Vagina (tissue), 2 donors: ENCODE measurements at regions not wholly inside any gene's neighbourhood (a gene's known extent, or its start where the extent isn't known, plus 50 kb on each side); places are given as distances from the start of the nearest gene placed in this dataset.

Source experiments
- DNase-seq, 2 donors: peaks; one replicate each; pipeline ENCODE4 v3.0.0-alpha.2; 2017; ENCODE audit errors: extremely low spot score in 2 of 2
- H3K27ac ChIP-seq: fragments of 200-600 bp; sonication (generic); one replicate; pipeline ENCODE4 v1.5.1; 2019
- H3K27me3 ChIP-seq: fragments of 200-600 bp; sonication (generic); one replicate; pipeline ENCODE4 v1.5.1; 2019
- H3K36me3 ChIP-seq, 2 donors: fragments of 200-600 bp; sonication (generic); one replicate each; pipeline ENCODE4 v1.5.1; 2017 to 2019
- H3K4me1 ChIP-seq: fragments of 200-600 bp; sonication (generic); one replicate; pipeline ENCODE4 v1.5.1; 2019
- H3K4me3 ChIP-seq, 2 donors: fragments of 200-600 bp; sonication (generic); 1 replicate in 1 of 2; 2 replicates in 1 of 2; pipeline ENCODE4 v1.5.1; 2016 to 2019
- H3K9me3 ChIP-seq: fragments of 200-600 bp; sonication (generic); one replicate; pipeline ENCODE4 v1.5.1; 2019
- POLR2A ChIP-seq, 2 donors: fragments of 450-650 bp; IDR thresholded peaks; one replicate each; pipeline ENCODE4 v1.6.1; 2017; ENCODE audit warnings: antibody characterized with exemption in 2 of 2, mild to moderate bottlenecking in 2 of 2, moderate library complexity in 2 of 2
- POLR2AphosphoS5 ChIP-seq, 2 donors: sonication (generic); formaldehyde crosslinking; IDR thresholded peaks; one replicate each; pipeline ENCODE4 v1.9.0; 2017; ENCODE audit warnings: antibody characterized with exemption in 2 of 2, mild to moderate bottlenecking in 2 of 2, low read depth in 1 of 2; ENCODE audit not compliant: insufficient read depth in 1 of 2
- intact Hi-C: fragments of 100-400 bp; cut with DNase I; formaldehyde crosslinking; loops from one replicate; pipeline ENCODE4 v1.15.1; 2023
- TF ChIP-seq, protein P1 (sequence below), 3 experiments: fragments of 450-650 bp in 2 of 3; fragments of 200-600 bp in 1 of 3; sonication (generic) in 1 of 3; IDR thresholded peaks; one replicate each; pipeline ENCODE4 v1.5.1; 2017 to 2019; ENCODE audit warnings: antibody characterized with exemption in 3 of 3, mild to moderate bottlenecking in 2 of 3, moderate library complexity in 2 of 3

DNA sequence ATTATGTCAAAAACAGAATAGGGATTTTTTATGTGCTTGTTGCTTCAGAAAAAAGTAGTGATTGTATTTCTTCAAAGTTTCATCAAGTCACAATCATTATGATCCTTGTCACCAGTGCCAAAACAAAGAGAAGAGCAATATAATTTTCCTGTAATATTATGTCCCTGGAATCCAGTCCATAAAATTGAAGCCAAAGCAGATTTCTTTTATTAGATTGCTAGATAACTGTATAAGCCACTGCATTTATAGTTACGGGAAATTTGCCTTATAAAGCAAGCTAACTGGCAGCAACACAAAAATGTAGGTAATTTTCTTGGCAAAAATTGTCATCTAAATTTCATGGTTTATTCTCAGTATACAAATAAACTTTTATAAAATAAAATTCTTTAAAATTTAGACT is 296.1 kb upstream of the ANKRD50 start:
- Histone ChIP-seq H3K27me3 (no peaks in the 10 kb centered on the region), H3K36me3 (no peaks in the 10 kb centered on the region), H3K27ac (no peak overlapping the region), H3K4me1 (peaks cover 5% of the 10 kb centered on the region), H3K9me3 (no peaks in the 10 kb centered on the region), H3K4me3 (no peak overlapping the region)
- intact Hi-C loops: no loop called here
- DNase-seq: no peak
- no peak for TF ChIP-seq POLR2AphosphoS5 (IDR thresholded peaks at IDR 0.05; ENCODE audit: insufficient read depth in 1 of 2, low read depth in 1 of 2)
- TF ChIP-seq, protein P1, sequence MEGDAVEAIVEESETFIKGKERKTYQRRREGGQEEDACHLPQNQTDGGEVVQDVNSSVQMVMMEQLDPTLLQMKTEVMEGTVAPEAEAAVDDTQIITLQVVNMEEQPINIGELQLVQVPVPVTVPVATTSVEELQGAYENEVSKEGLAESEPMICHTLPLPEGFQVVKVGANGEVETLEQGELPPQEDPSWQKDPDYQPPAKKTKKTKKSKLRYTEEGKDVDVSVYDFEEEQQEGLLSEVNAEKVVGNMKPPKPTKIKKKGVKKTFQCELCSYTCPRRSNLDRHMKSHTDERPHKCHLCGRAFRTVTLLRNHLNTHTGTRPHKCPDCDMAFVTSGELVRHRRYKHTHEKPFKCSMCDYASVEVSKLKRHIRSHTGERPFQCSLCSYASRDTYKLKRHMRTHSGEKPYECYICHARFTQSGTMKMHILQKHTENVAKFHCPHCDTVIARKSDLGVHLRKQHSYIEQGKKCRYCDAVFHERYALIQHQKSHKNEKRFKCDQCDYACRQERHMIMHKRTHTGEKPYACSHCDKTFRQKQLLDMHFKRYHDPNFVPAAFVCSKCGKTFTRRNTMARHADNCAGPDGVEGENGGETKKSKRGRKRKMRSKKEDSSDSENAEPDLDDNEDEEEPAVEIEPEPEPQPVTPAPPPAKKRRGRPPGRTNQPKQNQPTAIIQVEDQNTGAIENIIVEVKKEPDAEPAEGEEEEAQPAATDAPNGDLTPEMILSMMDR (IDR thresholded peaks at IDR 0.05): no peak
- no peak for TF ChIP-seq POLR2A (IDR thresholded peaks at IDR 0.05)

DNA sequence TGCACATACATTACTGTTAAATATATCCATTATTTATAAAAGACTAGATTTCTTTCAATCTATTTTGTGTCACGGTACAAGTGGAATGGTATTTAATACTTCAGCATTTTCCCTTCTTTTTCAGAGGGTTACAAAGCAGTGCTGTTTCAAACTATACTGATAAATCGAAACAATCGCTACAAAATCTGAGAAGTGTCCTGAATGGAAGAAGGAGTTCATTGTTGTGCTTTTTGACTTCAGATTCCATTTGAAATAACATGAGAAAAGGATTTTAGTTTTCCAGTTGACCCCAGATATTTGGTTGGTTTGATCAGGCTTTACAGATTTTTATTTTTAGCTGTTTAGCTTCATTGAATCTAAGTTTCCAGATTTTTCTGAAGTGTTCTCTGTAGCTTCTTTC is 292.1 kb upstream of the ANKRD50 start:
- DNase-seq: no peak
- intact Hi-C loops: no loop called here
- Histone ChIP-seq H3K4me3 (no peak overlapping the region), H3K9me3 (no peaks in the 10 kb centered on the region), H3K4me1 (peaks cover 5% of the 10 kb centered on the region), H3K27ac (no peak overlapping the region), H3K36me3 (no peaks in the 10 kb centered on the region), H3K27me3 (no peaks in the 10 kb centered on the region)
- TF ChIP-seq POLR2AphosphoS5 (IDR thresholded peaks at IDR 0.05; ENCODE audit: insufficient read depth in 1 of 2, low read depth in 1 of 2): no peak
- TF ChIP-seq, protein P1 (IDR thresholded peaks at IDR 0.05): no peak
- TF ChIP-seq POLR2A (IDR thresholded peaks at IDR 0.05): no peak

DNA sequence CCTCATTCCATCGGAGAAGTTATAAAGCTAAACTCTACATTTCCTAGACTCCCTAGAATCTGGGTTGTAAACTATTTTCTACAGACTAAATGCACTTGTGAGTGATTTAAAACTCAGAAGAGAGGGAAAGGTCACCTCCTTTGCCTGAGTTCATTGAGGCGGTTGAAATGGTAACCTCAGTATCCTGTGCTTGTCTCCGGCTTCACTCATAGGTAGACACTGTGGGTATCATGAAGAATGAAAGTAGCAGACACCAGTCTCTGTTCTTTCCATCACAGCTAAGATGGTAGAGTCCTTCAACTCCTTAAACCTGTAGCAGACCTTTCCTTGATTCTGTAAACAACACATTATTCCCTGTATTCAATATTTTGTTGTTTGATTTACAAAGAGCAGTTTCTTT is 291.3 kb upstream of the ANKRD50 start:
- Histone ChIP-seq H3K36me3 (no peaks in the 10 kb centered on the region), H3K4me3 (no peak overlapping the region), H3K27me3 (no peaks in the 10 kb centered on the region), H3K9me3 (no peaks in the 10 kb centered on the region), H3K4me1 (peaks cover 2% of the 10 kb centered on the region), H3K27ac (no peak overlapping the region)
- TF ChIP-seq, protein P1 (IDR thresholded peaks at IDR 0.05): no peak
- TF ChIP-seq POLR2AphosphoS5 (IDR thresholded peaks at IDR 0.05; ENCODE audit: insufficient read depth in 1 of 2, low read depth in 1 of 2) (no peak), POLR2A (IDR thresholded peaks at IDR 0.05) (no peak)
- intact Hi-C loops: no loop called here
- no peak for DNase-seq

DNA sequence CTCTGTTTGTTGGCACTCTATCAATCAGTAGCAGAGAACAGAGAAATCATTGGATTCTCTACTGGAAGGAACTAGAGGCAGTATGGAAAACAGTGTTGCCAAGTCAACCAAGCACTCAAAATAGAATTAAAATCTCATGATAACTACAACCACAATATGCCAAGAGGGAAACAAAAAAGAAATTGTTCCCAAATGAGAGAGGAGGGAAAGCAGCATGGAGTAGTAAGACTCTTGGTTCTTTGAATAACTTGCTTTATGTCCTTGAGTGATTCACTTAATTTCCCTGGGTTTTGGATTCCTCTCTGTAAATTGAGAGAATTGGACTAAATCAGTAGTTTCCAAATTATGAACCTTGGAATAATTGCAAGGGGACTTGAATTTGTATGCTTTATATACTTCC is 285.5 kb upstream of the ANKRD50 start:
- H3K4me3 ChIP-seq: no peak overlapping the region
- no peaks in the 10 kb centered on the region for H3K4me1 ChIP-seq
- TF ChIP-seq POLR2A (IDR thresholded peaks at IDR 0.05) (no peak), POLR2AphosphoS5 (IDR thresholded peaks at IDR 0.05; ENCODE audit: insufficient read depth in 1 of 2, low read depth in 1 of 2) (no peak)
- TF ChIP-seq, protein P1 (IDR thresholded peaks at IDR 0.05): no peak
- no peaks in the 10 kb centered on the region for H3K36me3 ChIP-seq
- no peaks in the 10 kb centered on the region for H3K9me3 ChIP-seq
- H3K27me3 ChIP-seq: no peaks in the 10 kb centered on the region
- no peak for DNase-seq
- intact Hi-C loops: no loop called here
- no peak overlapping the region for H3K27ac ChIP-seq

DNA sequence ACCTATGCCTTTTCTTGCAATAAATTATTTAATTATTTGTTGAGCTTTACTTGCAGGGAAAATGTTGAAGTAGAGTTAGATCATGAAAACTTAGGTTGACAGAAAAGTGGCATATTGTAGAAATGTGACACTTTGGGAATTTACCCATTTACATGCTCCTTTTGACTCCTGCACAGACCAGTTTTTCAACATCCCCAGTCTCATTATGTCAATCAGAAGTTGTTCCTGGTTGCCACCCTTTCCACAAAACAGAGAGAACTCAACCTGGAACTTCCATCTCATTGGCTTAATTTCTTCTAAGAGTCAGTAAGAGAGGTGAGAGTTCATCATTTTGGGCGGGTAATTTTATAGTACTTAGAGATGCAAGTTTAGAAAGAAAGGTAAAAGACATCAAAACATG is 284.6 kb upstream of the ANKRD50 start:
- intact Hi-C loops: no loop called here
- Histone ChIP-seq H3K36me3 (no peaks in the 10 kb centered on the region), H3K4me1 (no peaks in the 10 kb centered on the region), H3K27ac (no peak overlapping the region), H3K27me3 (no peaks in the 10 kb centered on the region), H3K9me3 (no peaks in the 10 kb centered on the region), H3K4me3 (no peak overlapping the region)
- DNase-seq: no peak
- no peak for TF ChIP-seq POLR2A (IDR thresholded peaks at IDR 0.05)
- TF ChIP-seq POLR2AphosphoS5 (IDR thresholded peaks at IDR 0.05; ENCODE audit: insufficient read depth in 1 of 2, low read depth in 1 of 2): no peak
- TF ChIP-seq, protein P1 (IDR thresholded peaks at IDR 0.05): no peak
